ENCODE measurements at regions not wholly inside any gene's neighbourhood (a gene's known extent, or its start where the extent isn't known, plus 50 kb on each side); places are given as distances from the start of the nearest gene placed in this dataset.
A peak's percentile ranks its signal among the peaks of the same experiment; 100 is the strongest.
"Not testable (repeated sequence)": the region's sequence is repeated elsewhere in the genome, so short reads cannot be mapped to it uniquely, and the experiment has no call there.

DNA sequence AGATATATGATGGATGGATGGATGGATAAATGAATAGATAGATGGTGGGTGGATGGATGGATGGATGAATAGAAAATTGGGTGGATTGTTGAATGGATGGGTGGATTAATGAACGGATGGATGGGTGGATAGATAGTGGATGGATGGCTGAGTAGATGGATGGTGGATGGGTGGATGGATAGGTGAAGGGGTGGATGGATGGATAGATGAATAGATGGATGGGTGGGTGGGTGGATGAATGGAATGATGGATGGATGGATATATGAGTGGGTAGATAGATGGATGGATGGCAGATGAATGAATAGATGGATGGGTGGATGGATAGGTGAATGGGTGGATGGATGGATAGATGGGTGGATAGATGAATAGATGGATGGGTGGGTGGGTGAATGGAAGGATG lies 80.7 kb upstream of the NEDD9 start:
- Histone ChIP-seq H3K4me1 (ENCODE audit: control insufficient read depth in 1 of 2, insufficient read depth in 2 of 2, low read length in 2 of 2) (peaks cover 0 to 2% of the 10 kb centered on the region in 2 donors), H3K9me3 (ENCODE audit: control insufficient read depth, low read length) (no peaks in the 10 kb centered on the region), H3K27me3 (ENCODE audit: control insufficient read depth in 1 of 2, insufficient read depth in 2 of 2, low read length in 1 of 2) (no peaks in the 10 kb centered on the region), H3K4me3 (ENCODE audit: low read length in 2 of 2) (no peak overlapping the region), H3K36me3 (ENCODE audit: control insufficient read depth in 1 of 2, insufficient read depth in 2 of 2, low read length in 1 of 2) (no peaks in the 10 kb centered on the region), H3K27ac (ENCODE audit: low read depth in 1 of 2, low read length in 2 of 2) (no peak overlapping the region)
- 84 to 93% methylated on average over 1 of the region's 1 CpG for whole genome bisulfite sequencing, 2 donors
- intact Hi-C loops (cut with DNase I), result no loop called here
- DNase-seq (no peak), ATAC-seq (ENCODE audit: low FRiP score) (no peak)

DNA sequence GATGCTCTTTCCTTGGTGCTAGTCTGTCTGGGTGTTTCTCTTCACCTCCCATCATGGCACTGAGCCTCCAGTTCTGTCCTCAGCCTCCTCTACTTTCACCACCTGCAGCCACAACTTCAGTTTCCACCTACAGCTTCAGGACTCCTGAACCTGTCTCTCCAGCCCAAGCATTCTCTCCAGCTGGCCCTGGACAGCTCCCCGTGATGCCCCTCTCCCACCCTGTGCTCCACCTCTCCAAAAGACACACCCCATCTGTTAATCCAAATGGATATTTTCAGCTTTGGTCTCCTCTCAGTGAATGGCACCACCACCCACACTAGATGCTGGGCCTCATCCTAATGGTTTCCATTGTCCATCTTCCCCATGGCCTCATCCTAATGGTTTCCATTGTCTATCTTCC lies 79.5 kb upstream of the NEDD9 start:
- Histone ChIP-seq H3K9me3 (ENCODE audit: control insufficient read depth, low read length) (no peaks in the 10 kb centered on the region), H3K27me3 (ENCODE audit: control insufficient read depth in 1 of 2, insufficient read depth in 2 of 2, low read length in 1 of 2) (no peaks in the 10 kb centered on the region), H3K4me1 (ENCODE audit: control insufficient read depth in 1 of 2, insufficient read depth in 2 of 2, low read length in 2 of 2) (peaks cover 0 to 3% of the 10 kb centered on the region in 2 donors), H3K36me3 (ENCODE audit: control insufficient read depth in 1 of 2, insufficient read depth in 2 of 2, low read length in 1 of 2) (no peaks in the 10 kb centered on the region), H3K4me3 (ENCODE audit: low read length in 2 of 2) (no peak overlapping the region), H3K27ac (ENCODE audit: low read depth in 1 of 2, low read length in 2 of 2) (no peak overlapping the region)
- intact Hi-C loops (cut with DNase I), result no loop called here
- ATAC-seq (ENCODE audit: low FRiP score), result no peak
- DNase-seq, result no peak
- WGBS, 2 donors, result 96 to 97% methylated on average over 1 of the region's 1 CpG

DNA sequence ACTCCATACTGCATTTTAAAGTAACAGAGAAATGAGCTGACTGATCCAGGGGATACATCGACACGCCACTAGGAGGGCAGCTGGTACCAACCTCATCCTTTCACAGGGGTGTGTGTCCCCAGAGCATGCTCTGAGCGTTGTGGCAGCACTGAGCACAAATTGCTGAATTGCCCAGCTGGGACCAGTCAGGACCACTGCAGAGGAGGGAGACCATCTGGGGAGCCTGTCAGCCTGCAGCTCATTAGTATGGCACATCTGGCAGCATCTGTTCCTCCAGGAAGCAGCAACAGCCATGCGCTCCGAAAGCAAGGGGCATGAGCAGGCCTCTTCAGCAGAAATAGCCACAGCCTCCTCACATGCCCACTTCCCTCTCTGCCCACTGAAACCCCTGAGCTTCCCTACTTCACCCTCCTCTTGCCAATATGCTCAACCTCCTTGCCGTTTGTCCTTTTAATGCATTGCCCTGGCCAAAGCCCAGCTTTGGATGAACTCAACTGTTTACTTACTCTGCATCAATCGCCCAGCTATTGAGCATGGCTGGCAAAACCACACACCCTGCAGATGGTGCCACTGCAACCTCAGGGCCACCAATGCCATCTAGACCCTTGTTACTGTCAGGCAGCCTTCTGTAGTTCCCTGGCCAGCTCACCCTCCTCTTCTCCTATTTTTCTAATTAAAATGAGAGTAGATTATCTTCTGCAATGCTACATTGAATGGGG lies 77.6 kb upstream of the NEDD9 start:
- no peak overlapping the region for H3K4me3 ChIP-seq (ENCODE audit: low read length in 2 of 2)
- ATAC-seq (ENCODE audit: low FRiP score), result no peak
- no peak overlapping the region for H3K27ac ChIP-seq (ENCODE audit: low read depth in 1 of 2, low read length in 2 of 2)
- H3K36me3 ChIP-seq (ENCODE audit: control insufficient read depth in 1 of 2, insufficient read depth in 2 of 2, low read length in 1 of 2), result no peaks in the 10 kb centered on the region
- intact Hi-C loops (cut with DNase I), result no loop called here
- H3K27me3 ChIP-seq (ENCODE audit: control insufficient read depth in 1 of 2, insufficient read depth in 2 of 2, low read length in 1 of 2), result no peaks in the 10 kb centered on the region
- H3K9me3 ChIP-seq (ENCODE audit: control insufficient read depth, low read length), result no peaks in the 10 kb centered on the region
- H3K4me1 ChIP-seq (ENCODE audit: control insufficient read depth in 1 of 2, insufficient read depth in 2 of 2, low read length in 2 of 2), result peaks cover 0 to 7% of the 10 kb centered on the region in 2 donors
- peak in 1 of 2 donors; percentile 52 for DNase-seq
- 80 to 85% methylated on average over 7 of the region's 7 CpGs for WGBS, 2 donors

DNA sequence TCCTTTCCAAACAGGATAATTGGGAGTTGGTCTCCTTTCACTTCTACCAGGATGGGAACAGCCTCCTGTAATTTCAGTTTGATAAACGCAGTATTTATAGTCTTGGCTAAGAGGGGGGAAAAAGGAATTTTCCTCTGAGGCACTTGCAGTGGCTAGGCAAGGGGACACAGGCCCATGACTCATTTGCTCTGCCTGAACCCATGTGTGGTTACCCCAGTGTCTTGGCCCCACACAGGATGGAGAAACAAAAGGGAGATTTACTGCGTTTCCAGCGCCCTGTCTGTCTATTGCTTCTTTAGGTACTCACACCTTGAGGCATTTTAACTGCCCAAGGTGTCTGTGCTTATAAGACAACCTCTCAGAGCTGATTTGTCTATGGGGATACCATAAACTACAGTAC lies 74.8 kb upstream of the NEDD9 start:
- Histone ChIP-seq H3K4me3 (ENCODE audit: low read length in 2 of 2) (no peak overlapping the region), H3K36me3 (ENCODE audit: control insufficient read depth in 1 of 2, insufficient read depth in 2 of 2, low read length in 1 of 2) (no peaks in the 10 kb centered on the region), H3K4me1 (ENCODE audit: control insufficient read depth in 1 of 2, insufficient read depth in 2 of 2, low read length in 2 of 2) (peaks cover 0 to 7% of the 10 kb centered on the region in 2 donors), H3K27ac (ENCODE audit: low read depth in 1 of 2, low read length in 2 of 2) (peak overlapping the region in 1 of 2 donors; percentile 28), H3K27me3 (ENCODE audit: control insufficient read depth in 1 of 2, insufficient read depth in 2 of 2, low read length in 1 of 2) (no peaks in the 10 kb centered on the region), H3K9me3 (ENCODE audit: control insufficient read depth, low read length) (no peaks in the 10 kb centered on the region)
- intact Hi-C loops (cut with DNase I), result no loop called here
- WGBS, 2 donors, result 63 to 69% methylated on average over 3 of the region's 3 CpGs
- no peak for DNase-seq
- ATAC-seq (ENCODE audit: low FRiP score), result no peak

DNA sequence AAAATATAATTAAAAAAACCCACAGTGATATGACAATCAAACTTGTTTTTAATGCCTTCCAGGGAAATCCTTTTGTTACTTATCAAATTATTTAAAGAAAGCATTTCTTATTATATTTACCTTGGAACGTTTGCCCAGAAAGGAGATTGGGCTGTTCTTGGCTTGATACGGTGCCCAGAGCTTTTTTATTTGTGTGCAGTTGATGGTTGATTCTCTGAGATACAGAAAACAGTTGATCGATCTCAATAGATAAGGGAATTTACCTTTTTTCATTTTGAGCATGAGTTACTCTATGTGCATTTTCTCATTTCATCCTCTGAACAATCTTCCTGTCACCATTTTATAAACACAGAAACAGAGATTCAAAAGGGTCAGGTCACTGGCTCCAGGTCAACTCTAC lies 72.5 kb upstream of the NEDD9 start:
- H3K36me3 ChIP-seq (ENCODE audit: control insufficient read depth in 1 of 2, insufficient read depth in 2 of 2, low read length in 1 of 2), result no peaks in the 10 kb centered on the region

DNA sequence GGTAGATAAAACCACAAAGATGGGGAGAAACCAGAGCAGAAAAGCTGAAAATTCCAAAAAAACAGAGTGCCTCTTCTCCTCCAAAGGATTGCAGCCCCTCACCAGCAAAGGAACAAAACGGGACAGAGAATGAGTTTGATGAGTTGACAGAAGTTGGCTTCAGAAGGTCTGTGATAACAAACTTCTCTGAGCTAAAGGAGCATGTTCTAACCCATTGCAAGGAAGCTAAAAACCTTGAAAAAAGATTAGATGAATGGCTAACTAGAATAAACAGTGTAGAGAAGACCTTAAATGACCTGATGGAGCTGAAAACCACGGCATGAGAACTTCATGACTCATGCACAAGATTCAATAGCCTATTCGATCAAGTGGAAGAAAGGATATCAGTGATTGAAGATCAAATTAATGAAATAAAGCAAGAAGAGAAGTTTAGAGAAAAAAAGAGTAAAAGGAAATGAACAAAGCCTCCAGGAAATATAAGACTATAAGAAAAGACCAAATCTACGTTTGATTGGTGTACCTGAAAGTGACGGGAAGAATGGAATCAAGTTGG lies 67.5 kb upstream of the NEDD9 start:
- DNase-seq; H3K4me3 ChIP-seq (ENCODE audit: low read length in 2 of 2); intact Hi-C loops (cut with DNase I); H3K27ac ChIP-seq (ENCODE audit: low read depth in 1 of 2, low read length in 2 of 2); ATAC-seq (ENCODE audit: low FRiP score); H3K9me3 ChIP-seq (ENCODE audit: control insufficient read depth, low read length); H3K36me3 ChIP-seq (ENCODE audit: control insufficient read depth in 1 of 2, insufficient read depth in 2 of 2, low read length in 1 of 2); H3K27me3 ChIP-seq (ENCODE audit: control insufficient read depth in 1 of 2, insufficient read depth in 2 of 2, low read length in 1 of 2); H3K4me1 ChIP-seq (ENCODE audit: control insufficient read depth in 1 of 2, insufficient read depth in 2 of 2, low read length in 2 of 2): not testable (repeated sequence)
- 87 to 94% methylated on average over 5 of the region's 5 CpGs for WGBS, 2 donors

More for the DNA sequence above, 72.5 kb upstream of the NEDD9 start:
- Histone ChIP-seq H3K4me3 (ENCODE audit: low read length in 2 of 2) (no peak overlapping the region), H3K9me3 (ENCODE audit: control insufficient read depth, low read length) (no peaks in the 10 kb centered on the region), H3K27ac (ENCODE audit: low read depth in 1 of 2, low read length in 2 of 2) (no peak overlapping the region), H3K4me1 (ENCODE audit: control insufficient read depth in 1 of 2, insufficient read depth in 2 of 2, low read length in 2 of 2) (peaks cover 0 to 7% of the 10 kb centered on the region in 2 donors), H3K27me3 (ENCODE audit: control insufficient read depth in 1 of 2, insufficient read depth in 2 of 2, low read length in 1 of 2) (no peaks in the 10 kb centered on the region)
- intact Hi-C loops (cut with DNase I), result no loop called here
- ATAC-seq (ENCODE audit: low FRiP score) (no peak), DNase-seq (no peak)
- 4 to 8% methylated on average over 3 of the region's 3 CpGs for WGBS, 2 donors

DNA sequence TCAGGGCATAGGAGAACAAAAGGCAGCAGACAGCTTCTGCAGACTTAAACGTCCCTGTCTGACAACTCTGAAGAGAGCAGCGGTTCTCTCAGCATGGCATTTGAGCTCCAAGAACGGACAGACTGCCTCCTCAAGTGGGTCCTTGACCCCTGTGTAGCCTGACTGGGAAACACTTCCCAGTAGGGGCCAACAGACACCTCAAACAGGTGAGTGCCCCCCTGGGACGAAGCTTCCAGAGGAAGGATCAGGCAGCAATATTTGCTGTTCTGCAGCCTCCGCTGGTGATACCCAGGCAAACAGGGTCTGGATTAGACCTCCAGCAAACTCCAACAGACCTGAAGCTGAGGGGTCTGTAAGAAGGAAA lies 66.9 kb upstream of the NEDD9 start:
- intact Hi-C loops (cut with DNase I); ATAC-seq (ENCODE audit: low FRiP score): not testable (repeated sequence)
- 83 to 87% methylated on average over 5 of the region's 5 CpGs for WGBS, 2 donors

DNA sequence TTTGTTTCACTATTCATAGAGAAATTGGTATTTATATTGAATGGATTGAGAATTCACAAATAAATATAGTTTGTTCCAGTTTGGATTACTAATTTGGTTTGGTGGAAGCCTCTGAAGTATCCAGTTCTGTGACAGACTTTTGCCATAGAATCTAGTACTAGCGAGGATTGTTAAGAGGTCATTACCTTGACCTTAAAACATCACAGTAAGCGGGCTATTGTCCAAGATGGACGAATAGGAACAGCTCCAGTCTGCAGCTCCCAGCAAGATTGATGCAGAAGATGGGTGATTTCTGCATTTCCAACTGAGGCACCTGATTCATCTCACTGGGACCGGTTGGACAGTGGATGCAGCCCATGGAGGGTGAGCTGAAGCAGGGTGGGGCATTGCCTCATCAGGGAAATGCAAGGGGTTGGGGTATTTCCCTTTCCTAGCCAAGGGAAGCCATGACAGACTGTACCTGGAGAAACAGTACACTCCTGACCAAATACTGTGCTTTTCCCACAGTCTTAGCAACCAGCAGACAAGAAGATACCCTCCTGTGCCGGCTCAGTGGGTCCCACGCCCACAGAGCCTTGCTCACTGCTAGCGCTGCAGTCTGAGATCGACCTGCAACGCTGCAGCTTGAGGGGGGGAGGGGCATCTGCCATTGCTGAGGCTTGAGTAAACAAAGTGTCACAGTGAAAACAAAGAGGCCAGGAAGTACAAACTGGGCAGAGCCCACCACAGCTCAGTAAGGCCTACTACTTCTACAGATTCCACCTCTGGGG lies 66.4 kb upstream of the NEDD9 start:
- intact Hi-C loops (cut with DNase I), result no loop called here
- 71 to 76% methylated on average over 9 of the region's 9 CpGs for WGBS, 2 donors
- no peaks in the 10 kb centered on the region for H3K27me3 ChIP-seq (ENCODE audit: control insufficient read depth in 1 of 2, insufficient read depth in 2 of 2, low read length in 1 of 2)
- no peak overlapping the region for H3K4me3 ChIP-seq (ENCODE audit: low read length in 2 of 2)
- H3K36me3 ChIP-seq (ENCODE audit: control insufficient read depth in 1 of 2, insufficient read depth in 2 of 2, low read length in 1 of 2), result no peaks in the 10 kb centered on the region
- ATAC-seq (ENCODE audit: low FRiP score) (no peak), DNase-seq (no peak)
- no peaks in the 10 kb centered on the region for H3K4me1 ChIP-seq (ENCODE audit: control insufficient read depth in 1 of 2, insufficient read depth in 2 of 2, low read length in 2 of 2)
- no peak overlapping the region for H3K27ac ChIP-seq (ENCODE audit: low read depth in 1 of 2, low read length in 2 of 2)
- peaks cover 4% of the 10 kb centered on the region for H3K9me3 ChIP-seq (ENCODE audit: control insufficient read depth, low read length)

More for the DNA sequence above, 66.9 kb upstream of the NEDD9 start:
- H3K27ac ChIP-seq (ENCODE audit: low read depth in 1 of 2, low read length in 2 of 2); H3K27me3 ChIP-seq (ENCODE audit: control insufficient read depth in 1 of 2, insufficient read depth in 2 of 2, low read length in 1 of 2); H3K4me3 ChIP-seq (ENCODE audit: low read length in 2 of 2); DNase-seq; H3K9me3 ChIP-seq (ENCODE audit: control insufficient read depth, low read length); H3K4me1 ChIP-seq (ENCODE audit: control insufficient read depth in 1 of 2, insufficient read depth in 2 of 2, low read length in 2 of 2); H3K36me3 ChIP-seq (ENCODE audit: control insufficient read depth in 1 of 2, insufficient read depth in 2 of 2, low read length in 1 of 2): not testable (repeated sequence)

DNA sequence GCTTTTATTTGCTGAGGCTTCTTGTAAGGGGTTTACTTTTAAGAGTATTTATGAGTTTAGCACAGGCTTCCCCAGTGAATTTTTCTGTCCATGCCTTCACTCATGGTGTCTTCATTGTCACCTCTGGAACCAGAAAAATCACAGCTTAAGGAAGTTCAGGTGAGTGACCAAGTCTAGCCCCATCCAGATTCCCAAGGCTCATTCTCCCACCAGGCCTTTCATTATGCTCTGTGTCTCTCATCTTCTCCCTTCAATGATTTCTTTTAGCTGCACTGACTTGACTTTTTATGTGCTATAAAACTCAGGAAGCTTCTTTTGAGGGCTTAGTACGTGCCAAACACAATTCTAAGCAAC lies 64.9 kb upstream of the NEDD9 start:
- no peak overlapping the region for H3K27ac ChIP-seq (ENCODE audit: low read depth in 1 of 2, low read length in 2 of 2)
- H3K27me3 ChIP-seq (ENCODE audit: control insufficient read depth in 1 of 2, insufficient read depth in 2 of 2, low read length in 1 of 2), result no peaks in the 10 kb centered on the region
- H3K4me1 ChIP-seq (ENCODE audit: control insufficient read depth in 1 of 2, insufficient read depth in 2 of 2, low read length in 2 of 2), result no peaks in the 10 kb centered on the region
- no peak overlapping the region for H3K4me3 ChIP-seq (ENCODE audit: low read length in 2 of 2)
- intact Hi-C loops (cut with DNase I), result no loop called here
- H3K9me3 ChIP-seq (ENCODE audit: control insufficient read depth, low read length), result peaks cover 4% of the 10 kb centered on the region
- H3K36me3 ChIP-seq (ENCODE audit: control insufficient read depth in 1 of 2, insufficient read depth in 2 of 2, low read length in 1 of 2), result no peaks in the 10 kb centered on the region
- WGBS, 2 donors, result 81 to 84% methylated on average over 1 of the region's 1 CpG
- no peak for ATAC-seq (ENCODE audit: low FRiP score)
- DNase-seq, result no peak

Data from aorta (tissue), 5 donors.